Right hindlimb (tissue), 1 donor: ENCODE measurements at regions not wholly inside any gene's neighbourhood (a gene's known extent, or its start where the extent isn't known, plus 50 kb on each side); places are given as distances from the start of the nearest gene placed in this dataset.
"Not testable (repeated sequence)": the region's sequence is repeated elsewhere in the genome, so short reads cannot be mapped to it uniquely, and the experiment has no call there.

Experiments
- DNase-seq: peaks from one replicate; pipeline ENCODE4 v3.0.0-alpha.2; 2018

DNA sequence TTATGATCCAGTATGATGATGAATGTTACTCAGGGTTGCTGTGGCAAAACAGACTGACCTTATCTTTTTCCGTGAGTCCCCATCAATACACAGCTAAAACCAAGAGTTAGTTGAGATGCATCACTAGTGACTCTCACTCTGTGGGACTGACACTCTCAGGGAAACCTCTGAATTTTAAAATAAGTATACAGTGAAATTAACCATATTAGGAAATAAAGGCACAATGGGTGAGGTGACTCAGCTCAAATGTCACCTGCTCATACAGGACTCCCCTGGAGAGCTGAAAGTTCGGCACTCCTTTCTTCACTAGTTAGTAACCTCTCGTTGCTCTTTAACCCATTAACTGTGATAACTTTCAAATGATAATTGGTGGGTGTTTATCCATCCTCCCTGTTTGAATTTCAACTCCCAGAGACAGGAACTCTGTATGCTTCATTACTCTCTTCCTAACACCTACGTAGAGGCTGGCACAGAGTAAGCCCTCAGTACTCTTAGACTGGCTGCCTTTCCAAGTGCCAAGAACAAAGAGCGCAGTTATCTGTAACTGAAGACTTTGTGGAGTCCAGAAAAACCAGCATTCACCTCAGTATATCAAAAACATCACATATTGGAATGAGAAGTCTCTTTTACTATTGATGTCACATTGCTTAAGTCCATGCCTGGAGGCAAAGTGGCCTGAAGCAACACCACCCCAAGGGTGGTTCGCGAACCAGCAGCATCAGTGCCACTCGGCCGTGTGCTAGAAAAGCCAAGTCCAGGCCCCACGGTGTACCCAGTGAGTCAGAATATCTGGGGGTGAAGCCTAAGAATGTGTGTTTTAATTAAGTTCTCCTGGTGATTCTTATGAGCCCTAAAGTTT lies 91.1 kb downstream of the NIBAN1 start:
- no peak for DNase-seq

DNA sequence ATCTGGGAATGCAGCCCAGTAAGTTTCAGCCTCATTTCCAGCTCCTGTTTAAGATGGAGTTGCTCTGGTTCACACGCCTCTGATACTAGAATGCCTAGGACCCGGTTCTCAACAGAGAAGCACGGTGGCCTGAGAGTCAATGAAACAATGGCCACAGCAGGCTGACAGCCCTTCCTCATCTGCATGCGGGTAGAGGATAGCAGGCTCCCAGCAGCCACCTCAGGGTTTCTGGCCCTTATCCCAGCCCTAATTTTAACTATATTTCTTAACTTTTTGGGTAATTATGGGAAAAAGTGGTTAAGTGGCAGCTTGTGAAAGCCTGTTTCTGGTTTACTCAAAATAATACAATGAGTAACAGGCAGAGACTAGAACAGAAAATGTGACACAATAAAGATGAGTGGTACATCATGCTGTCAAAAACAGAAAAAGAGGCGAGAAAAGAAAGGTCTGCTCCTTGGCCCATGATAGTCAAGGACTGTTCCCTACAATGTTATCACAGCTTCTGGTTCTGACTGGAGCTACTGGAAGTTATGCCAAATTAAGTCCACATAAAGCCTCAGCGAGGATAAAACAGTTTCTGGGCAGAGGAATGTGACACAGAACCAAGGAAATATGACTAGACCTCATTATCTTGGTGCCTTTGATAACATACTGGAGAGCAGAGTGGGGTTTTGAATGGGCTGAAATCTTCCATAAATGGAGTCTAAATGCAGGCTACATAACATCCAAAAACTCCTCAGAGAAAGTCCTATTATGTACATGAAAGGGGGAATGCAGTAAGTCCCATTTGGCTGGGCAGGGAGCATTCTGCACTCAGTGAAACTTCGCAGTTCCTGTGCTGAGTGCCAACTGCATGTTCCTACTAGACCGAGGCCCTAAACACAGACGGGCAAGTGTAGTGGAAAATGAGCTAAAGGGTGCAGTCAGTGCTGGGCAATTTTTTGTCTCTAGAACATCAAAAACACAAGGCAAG lies 92.1 kb downstream of the NIBAN1 start:
- DNase-seq = no peak

DNA sequence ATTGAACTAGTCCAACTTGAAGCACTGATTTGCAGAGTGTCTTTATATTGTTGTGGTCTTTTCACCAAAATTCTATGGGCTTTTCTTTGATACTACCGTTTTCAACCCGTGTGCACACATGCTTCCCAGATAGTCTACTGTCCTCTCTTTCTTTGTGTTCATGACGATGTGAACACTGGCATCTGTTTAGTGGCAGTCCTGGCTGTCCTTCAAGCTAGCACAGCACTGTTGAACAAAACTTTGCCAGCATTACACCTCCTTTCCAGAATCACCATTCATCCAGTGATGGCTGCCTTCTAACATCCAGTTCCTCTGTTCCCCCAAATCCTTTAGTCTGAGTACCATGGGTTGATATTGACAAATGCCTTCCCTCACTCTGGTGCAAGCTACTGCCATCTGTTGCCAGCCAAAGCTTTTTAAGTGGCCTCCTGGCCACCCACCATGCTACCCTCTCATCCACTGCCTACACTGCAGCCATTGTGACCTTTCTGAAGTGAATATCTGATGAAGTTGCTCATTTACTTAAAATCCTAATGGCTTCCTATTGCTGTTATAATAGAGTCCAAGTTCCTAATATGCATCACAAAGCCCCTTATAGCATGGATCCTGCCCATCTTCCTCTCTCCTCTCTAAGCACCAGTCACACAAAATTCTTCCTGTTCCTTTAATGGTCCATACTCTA lies 94.3 kb downstream of the NIBAN1 start:
- no peak for DNase-seq

DNA sequence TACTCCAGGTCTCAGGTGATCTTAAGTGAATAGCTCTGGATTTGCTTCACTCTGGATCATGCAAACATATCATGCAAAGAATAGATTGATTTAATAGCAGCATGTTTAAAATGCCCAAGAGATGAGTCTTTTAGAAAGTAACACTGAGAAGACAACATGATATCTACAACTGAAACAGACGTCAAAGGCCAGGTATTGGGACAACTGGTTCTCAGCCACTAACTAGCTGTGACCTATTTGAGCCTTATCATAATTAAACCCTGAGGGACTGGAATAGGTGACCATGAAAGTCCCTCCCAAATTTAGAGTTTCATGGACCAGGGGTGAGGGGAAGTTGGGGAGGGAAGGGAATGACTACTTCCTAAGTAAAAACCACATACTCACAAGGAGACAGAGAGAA lies 95.7 kb downstream of the NIBAN1 start:
- DNase-seq = no peak

DNA sequence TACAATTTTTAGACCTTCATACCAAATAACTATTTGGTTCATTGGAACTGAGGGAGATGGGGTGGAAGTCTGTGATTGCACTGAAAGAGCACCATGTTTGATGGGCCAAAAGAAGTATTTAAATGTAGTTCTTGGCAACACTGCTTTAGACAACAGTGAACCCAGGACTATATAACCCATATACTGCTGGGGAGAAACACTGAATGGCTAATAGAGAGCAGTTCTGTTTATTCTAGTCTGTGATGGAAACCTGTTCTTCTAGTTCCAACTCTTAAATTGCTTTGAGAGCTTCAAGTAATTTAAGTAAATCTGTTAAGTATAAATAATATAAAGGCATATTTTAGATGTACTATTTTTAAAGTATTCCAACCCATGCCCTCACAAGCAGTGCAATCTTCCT lies 96.3 kb downstream of the NIBAN1 start:
- no peak for DNase-seq

DNA sequence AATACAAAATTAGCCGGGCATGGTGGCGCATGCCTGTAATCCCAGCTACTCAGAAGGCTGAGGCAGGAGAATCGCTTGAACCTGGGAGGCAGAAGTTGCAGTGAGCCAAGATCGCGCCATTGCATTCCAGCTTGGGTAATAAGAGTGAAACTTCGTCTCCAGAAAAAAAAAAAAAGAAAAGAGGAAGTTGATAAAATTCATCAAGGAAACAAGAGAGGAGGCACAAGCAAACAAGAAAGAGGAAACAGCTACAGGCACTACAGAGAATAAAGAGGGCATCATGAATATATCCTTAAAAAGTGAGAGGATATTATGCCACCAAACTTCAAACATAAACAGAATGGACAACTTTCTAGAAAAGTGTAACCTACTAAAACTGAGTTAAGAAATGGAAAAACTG lies 98.3 kb downstream of the NIBAN1 start:
- DNase-seq = not testable (repeated sequence)

DNA sequence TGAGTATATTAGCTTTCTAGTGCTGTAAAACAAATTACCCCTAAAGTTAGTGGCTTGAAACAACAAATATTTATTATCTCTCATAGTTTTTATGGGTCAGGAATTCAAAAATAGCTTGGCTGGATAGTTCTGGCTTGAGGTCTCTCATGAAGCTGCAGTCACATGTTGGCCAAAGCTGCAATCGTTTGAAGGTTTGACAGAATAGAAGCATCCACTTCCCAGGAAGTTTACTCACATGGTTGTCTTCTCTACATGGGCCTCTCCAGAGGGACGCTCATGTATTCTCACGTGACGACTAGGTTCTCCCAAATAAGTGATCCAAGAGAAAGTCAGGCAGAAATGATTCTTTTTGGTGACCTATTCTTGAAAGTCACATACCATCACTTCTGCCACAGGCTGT lies 99.1 kb downstream of the NIBAN1 start:
- no peak for DNase-seq

DNA sequence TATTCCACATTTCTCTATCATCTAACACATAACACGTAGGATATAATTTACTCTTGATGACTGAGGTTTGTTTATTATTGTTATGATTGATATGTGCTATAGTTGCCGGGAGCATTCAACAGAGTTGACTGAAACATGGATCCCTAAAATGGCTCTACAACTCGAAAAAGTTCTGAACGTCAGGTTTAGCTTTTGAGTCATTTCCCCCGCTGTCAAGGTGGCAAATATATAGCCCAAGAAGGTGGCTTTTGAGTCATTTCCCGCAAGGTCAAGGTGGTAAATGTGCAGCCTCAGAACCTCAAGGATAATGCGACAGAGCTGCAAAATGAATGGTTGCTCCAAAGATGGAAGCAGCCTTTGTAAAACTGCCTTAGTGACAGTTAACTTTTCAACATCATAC lies 104.0 kb downstream of the NIBAN1 start:
- no peak for DNase-seq

DNA sequence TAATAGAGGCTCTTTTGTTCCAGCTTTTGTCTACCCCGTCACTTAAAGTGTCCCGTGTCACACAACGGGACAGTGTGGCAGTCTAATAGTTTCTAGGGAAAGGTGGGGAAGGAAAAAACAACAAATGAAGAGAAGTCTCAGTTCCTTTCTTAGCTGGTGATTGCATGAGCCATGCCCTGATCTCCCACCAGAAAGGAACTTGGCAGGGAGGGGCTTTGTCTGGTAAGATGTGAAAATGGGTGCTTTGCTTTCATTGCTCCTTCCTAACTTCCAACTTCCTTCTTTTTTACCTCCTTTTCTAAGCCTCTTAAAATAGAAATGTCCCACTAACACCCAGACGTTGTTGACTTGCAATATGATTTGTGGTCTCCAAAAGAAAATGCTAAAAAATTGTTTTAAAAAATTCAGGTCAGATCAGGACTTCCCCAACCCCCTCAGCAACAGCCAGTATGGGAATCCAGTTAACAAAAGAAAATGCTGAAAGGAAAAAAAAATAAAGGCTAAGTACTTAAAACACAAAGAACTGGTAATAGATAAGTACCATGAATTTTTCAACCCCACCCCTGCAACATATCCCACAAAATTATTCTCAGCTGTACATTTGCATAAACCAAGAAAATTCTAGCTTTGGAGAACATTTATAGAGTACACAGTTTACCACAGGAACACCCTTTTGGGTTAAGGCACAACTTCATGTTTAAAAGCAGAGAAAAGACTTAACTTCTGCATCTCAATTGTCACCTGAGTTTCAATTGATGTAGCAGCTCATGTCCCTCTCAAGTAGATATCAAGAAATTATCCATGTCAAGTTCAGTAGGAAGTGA lies 106.2 kb downstream of the NIBAN1 start:
- DNase-seq = no peak

DNA sequence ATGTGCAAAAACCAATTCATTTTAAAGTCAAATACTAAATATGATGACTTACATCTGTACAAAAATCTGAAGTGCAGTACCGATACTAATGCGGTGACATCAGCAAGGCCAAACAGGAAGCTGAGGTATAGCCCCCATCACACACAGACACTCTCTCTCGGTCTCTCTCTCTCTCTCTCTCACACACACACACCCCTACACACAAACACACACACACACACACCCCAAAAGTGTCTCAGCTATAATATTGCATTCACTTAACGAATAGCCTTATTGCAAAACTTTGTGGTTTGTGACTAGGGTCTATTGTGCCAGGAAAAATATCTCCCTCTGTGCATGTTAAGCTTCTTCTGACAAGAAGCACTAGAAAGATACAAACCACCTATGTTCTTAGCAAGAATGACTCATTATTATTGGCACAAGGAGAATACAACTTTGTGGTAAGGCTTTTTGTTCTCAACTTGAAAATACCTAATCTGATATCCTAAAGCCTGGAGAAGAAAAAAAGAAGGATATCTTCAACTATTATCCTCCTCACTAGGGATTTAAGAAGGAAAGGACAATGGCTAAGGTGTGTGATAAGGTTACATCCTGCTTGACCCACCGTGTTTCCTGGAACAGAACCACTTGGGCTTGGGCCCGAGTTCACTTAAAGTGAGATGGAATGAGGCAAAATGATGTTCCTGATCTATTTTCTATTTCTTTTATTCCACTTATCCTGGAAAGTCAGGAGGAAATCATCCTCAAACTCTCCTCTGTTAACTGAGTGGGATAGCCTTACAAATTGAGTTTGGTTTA lies 107.1 kb downstream of the NIBAN1 start:
- no peak for DNase-seq

DNA sequence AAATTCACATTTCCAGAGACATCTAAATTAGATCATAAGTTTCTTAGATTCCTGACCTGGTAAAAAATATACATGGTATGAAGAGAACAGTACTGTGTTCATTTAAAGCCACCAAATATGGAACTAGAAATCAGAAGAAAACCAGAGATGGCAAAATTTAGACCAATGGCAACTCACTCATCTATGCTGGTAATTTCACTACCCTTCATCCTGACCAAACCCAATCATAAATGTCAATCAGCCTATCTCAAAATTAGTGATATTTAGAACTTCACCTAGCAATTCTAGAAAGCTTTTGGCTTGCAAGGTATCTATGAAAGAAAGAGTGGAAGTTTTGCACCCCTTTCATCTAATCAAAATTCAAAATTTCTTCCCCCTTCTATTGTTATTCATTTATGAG lies 107.7 kb downstream of the NIBAN1 start:
- DNase-seq = no peak

DNA sequence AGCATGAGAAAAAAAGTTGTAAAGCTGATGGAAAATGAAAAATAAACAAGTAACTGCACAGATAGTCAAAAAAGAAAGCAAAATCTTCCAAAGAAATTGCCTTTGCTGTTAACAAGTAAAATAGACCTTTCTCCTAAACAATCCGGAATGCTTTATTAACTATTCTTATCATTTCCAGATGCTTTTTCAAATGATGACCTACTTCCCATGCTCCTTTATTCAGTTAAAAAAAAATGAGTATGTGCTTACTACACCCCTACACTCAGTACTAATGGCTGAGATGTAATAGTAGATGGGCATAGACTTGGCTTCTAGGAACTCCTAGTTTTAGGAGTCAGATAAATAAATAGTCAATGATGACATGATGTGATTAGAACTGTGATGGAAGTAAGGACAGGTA lies 108.5 kb downstream of the NIBAN1 start:
- no peak for DNase-seq

DNA sequence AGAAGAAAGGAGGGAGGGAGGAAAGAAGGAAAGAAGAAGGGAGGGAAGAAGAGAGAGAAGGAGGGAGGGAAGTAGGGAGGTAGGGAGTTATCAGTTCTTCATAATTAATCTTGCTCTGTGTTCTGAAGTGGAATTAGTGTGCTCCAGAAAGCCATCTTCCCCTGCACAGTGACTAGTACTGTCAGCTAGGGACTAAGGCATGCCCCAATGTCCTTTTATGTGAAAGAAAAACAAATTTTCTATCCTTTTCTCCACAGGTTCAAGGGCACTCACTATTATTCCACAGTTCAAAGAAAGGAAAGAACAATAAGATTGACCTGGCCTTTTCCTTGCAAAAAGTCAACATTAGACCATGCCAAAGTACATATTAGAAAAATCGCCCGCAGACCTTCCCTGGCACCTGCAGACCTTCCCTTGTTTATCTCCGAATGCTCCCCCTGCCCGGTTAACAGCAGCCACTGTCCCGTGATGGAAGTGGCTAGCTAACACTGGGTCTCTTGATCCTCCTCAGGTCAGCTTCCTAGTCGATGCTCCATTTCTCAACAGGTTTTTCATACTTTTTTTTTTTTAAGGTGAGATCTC lies 107.2 kb upstream of the EDEM3 start:
- DNase-seq = no peak

DNA sequence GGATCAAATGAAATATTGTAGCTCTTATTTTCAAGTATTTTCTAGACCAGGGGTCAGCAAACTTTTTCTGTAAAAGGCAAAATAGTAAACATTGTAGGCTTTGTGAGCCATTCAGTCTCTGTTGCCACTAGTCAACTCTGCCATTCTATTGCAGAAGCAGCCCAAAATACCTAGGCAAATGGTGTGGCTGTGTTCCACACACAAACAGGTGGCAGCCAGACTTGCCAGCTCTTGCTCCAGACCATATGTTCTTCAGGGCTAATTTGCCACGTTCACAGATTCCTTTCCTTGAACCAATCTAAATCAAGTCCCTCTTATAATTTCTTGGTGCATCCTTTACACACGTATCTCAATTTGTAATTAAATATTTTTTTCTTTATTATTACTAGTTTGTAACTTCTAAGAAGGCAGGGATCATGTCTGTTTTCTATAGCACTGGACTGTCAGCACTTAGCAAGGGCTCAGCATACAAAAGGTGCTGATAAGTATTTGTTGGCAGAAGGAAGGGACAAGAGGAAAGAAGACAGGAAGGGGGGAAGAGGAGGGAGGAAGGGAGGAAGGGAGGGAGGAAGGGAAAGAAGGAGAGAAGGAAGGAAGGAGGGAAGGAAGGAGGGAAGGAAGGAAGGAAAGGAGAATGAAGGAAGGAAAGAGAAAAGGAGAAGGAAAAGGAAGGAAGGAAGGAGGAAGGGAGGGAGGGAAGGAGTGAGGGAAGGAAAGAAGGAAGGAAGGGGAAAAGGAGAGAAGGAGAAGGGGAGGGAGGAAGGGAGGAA lies 106.5 kb upstream of the EDEM3 start:
- no peak for DNase-seq

DNA sequence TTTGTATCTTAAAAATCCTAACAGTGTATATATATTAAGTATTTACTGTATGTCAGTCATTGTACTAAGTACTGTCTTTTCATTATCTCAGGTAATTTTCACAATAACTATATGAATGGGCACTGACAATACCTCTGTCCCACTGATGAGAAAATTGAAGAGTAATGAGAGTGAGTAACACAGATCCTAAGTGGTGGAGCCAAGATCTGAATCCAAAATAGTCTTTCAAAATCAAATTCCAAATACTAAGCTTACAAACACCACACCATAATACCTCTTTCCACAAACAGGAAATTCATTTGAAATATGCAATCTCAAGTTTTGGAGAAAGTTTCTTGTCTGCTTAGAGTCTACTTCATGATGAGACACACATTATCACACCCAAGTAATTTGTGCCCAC lies 105.9 kb upstream of the EDEM3 start:
- DNase-seq = no peak

DNA sequence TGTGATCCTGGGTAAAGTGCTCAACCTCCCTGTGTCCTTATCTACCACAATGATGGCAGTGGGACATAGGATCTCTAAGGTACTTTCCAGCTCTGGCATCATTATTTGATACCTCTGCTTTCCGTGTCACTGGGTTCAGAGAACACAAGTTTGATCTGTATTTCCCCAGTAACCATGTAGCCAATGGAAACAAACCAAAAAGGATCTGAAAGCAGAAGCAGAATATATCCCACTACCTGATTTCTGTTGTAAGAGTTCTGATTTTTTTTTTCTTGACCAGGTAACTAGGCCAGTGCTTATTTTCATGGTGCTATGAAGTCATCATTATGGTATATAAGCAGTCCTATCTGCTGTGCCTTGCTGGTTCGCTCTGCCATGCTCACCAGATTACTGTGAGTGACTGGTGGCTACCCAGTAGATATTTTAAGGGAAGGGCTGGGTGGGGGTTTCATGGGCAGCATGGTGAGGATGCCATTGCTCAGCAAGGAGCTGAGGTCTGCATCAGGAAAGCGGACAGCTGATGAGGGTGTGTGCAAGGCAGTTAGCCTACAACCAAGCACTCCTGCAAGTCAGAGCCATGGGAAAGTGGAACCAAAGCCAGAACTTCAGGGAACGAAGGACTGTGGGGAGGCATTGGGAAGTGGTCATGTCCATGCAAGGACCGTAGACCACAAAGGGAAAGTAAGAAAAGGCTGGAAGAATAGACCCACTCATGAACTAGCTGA lies 104.9 kb upstream of the EDEM3 start:
- DNase-seq = no peak

DNA sequence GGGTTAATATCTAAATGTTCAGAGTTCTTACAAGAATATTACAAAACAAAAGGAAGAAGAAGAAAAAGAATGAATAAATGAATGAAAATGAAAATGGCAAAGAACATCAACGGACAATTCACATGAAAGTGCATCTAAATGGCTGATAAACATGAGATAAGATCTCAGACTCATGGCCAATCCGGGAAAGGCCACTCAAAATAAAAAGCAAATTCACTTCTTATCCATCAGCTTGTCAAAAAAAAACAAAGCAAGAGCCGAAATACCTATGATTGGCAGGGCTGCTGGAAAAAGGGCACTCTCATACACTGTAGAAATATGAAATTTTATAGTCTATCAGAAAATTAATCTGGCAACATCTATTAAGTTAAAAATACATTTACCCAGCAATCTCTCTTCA lies 103.6 kb upstream of the EDEM3 start:
- no peak for DNase-seq

DNA sequence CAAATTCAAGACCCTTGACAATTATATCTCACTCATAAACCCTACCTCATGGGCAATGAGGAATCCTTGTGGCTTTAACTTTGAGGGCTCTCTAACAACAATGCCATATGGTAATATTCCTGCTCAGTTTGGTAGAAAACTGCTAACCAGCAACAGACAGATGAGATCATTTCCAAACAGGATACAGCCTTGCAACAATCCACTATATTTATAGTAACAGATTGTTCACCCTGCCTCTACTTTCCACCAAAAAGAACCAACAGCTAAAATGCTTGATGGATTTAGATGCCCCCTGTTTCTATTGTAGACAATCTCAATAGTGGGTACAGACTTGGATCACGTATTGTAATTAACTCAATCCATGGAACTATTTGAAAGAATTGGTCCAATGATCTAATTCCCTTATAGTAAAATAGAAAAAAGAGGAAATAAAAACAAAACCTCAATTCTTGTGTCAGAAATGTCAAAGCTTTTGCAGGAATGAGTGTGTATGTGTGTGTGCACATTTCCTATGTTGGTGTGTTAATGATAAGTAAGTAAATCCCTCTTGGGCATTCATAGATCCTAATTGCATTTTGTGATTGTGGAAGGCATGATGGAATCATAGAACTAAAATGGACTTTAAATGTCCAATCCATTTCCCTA lies 100.0 kb upstream of the EDEM3 start:
- no peak for DNase-seq

DNA sequence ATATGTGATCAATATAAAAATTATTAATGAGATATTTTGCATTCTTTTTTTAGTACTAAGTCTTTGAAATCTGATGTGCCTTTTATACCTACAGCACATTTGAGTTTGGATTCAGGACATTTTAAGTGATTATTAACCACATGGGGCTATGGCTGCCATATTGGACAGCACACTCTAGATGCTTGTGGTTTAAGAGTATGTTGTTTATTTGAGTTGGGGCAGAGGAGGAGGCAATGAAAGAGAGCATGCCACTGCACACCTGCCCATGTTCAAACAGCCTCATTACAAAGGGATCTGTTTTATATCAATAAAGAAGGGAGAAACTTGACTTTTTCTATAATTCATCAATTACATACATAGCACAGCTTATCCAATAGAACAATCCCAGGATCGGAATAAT lies 99.4 kb upstream of the EDEM3 start:
- DNase-seq = no peak
